Loucy (cell line): ENCODE measurements at regions not wholly inside any gene's neighbourhood (a gene's known extent, or its start where the extent isn't known, plus 50 kb on each side); places are given as distances from the start of the nearest gene placed in this dataset.

Source experiments
- H2AFZ ChIP-seq: fragments of 200-600 bp; sonication (generic); 2 replicates; pipeline ENCODE4 v1.6.0; 2016; ENCODE audit warnings: antibody characterized with exemption, mild to moderate bottlenecking, low read length, moderate library complexity
- H3F3A ChIP-seq: fragments of 200-600 bp; 2 replicates; pipeline ENCODE4 v1.6.0; 2016; ENCODE audit warnings: antibody characterized with exemption, low read depth, mild to moderate bottlenecking
- H3K27me3 ChIP-seq: fragments of 200-600 bp; sonication (generic); 2 replicates; pipeline ENCODE4 v1.6.1; 2014; ENCODE audit warnings: low read length, mild to moderate bottlenecking; ENCODE audit not compliant: insufficient read depth, poor library complexity, severe bottlenecking
- H3K36me3 ChIP-seq: fragments of 200-600 bp; sonication (generic); 2 replicates; pipeline ENCODE4 v1.6.1; 2016; ENCODE audit warnings: low read length; ENCODE audit not compliant: insufficient read depth
- H3K4me1 ChIP-seq: fragments of 200-600 bp; sonication (generic); 2 replicates; pipeline ENCODE4 v1.5.1; 2014; ENCODE audit warnings: low read length, mild to moderate bottlenecking; ENCODE audit not compliant: insufficient read depth, poor library complexity, severe bottlenecking
- H3K4me2 ChIP-seq: fragments of 200-600 bp; sonication (generic); 2 replicates; pipeline ENCODE4 v1.6.0; 2014; ENCODE audit warnings: antibody characterized with exemption, low read length, low read depth, mild to moderate bottlenecking; ENCODE audit not compliant: poor library complexity, severe bottlenecking
- H3K4me3 ChIP-seq: fragments of 200-600 bp; sonication (generic); 2 replicates; pipeline ENCODE4 v1.5.1; 2014; ENCODE audit warnings: low read length, mild to moderate bottlenecking, mixed read lengths; ENCODE audit not compliant: poor library complexity, severe bottlenecking
- H3K79me2 ChIP-seq: fragments of 200-600 bp; sonication (generic); 2 replicates; pipeline ENCODE4 v1.6.1; 2014; ENCODE audit warnings: low read length; ENCODE audit not compliant: insufficient read depth
- H3K9ac ChIP-seq: fragments of 200-600 bp; sonication (generic); 2 replicates; pipeline ENCODE4 v1.6.0; 2014; ENCODE audit warnings: mild to moderate bottlenecking, low read depth, low read length, moderate library complexity; ENCODE audit not compliant: poor library complexity, severe bottlenecking
- H3K9me2 ChIP-seq: fragments of 200-600 bp; sonication (generic); replicated peaks from 2 replicates; pipeline ENCODE4 v1.6.1; 2016; ENCODE audit warnings: low read depth, low read length, mixed read lengths
- H3K9me3 ChIP-seq: fragments of 200-600 bp; sonication (generic); 2 replicates; pipeline ENCODE4 v1.6.1; 2014; ENCODE audit warnings: mild to moderate bottlenecking, antibody characterized with exemption, low read length, low read depth; ENCODE audit not compliant: insufficient read depth
- H4K20me1 ChIP-seq: fragments of 200-600 bp; sonication (generic); 2 replicates; pipeline ENCODE4 v1.6.0; 2014; ENCODE audit warnings: antibody characterized with exemption, low read length, mild to moderate bottlenecking; ENCODE audit not compliant: insufficient read depth, poor library complexity, severe bottlenecking
- EZH2phosphoT487 ChIP-seq: fragments of 200-600 bp; IDR thresholded peaks from 2 replicates; pipeline ENCODE4 v1.6.1; 2018; ENCODE audit warnings: antibody characterized with exemption, mild to moderate bottlenecking, moderate library complexity, borderline replicate concordance
- TF ChIP-seq, protein P1 (sequence below): fragments of 200-600 bp; sonication (generic); conservative IDR thresholded peaks from 2 replicates; pipeline ENCODE4 v1.5.1; 2014; ENCODE audit warnings: mild to moderate bottlenecking, antibody characterized with exemption, low read length

DNA sequence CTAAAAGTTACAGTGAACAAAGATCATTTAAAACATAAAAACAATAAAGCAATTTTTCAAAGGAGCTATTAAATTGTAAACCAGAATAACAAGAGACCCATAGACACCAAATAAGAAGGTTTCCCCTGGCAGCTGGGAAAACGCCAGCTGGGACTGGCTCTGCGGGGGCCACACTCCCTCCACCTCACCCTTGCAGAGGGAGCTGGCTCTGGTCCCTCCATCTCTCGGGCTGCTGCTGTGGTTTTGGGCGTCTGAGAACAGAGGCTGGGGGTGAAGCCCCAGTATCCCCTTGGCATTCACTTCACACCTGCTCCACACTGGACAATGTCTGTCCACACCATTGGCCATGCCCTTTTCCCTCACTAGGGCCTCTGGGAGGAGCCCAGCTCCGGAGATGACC, 62.1 kb upstream of the OTOS start:
- no peaks in the 10 kb centered on the region for H3K36me3 ChIP-seq
- H3K9me2 ChIP-seq = no peaks in the 10 kb centered on the region
- no peak for TF ChIP-seq EZH2phosphoT487
- TF ChIP-seq, protein P1, sequence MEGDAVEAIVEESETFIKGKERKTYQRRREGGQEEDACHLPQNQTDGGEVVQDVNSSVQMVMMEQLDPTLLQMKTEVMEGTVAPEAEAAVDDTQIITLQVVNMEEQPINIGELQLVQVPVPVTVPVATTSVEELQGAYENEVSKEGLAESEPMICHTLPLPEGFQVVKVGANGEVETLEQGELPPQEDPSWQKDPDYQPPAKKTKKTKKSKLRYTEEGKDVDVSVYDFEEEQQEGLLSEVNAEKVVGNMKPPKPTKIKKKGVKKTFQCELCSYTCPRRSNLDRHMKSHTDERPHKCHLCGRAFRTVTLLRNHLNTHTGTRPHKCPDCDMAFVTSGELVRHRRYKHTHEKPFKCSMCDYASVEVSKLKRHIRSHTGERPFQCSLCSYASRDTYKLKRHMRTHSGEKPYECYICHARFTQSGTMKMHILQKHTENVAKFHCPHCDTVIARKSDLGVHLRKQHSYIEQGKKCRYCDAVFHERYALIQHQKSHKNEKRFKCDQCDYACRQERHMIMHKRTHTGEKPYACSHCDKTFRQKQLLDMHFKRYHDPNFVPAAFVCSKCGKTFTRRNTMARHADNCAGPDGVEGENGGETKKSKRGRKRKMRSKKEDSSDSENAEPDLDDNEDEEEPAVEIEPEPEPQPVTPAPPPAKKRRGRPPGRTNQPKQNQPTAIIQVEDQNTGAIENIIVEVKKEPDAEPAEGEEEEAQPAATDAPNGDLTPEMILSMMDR = no peak
- no peaks in the 10 kb centered on the region for H3K27me3 ChIP-seq
- H2AFZ ChIP-seq = no peak overlapping the region
- H3K4me3 ChIP-seq = no peak overlapping the region
- no peak overlapping the region for H3K4me2 ChIP-seq
- no peaks in the 10 kb centered on the region; the same call in 1 of the 2 replicates for H3K9me3 ChIP-seq
- no peaks in the 10 kb centered on the region for H3K79me2 ChIP-seq
- H3F3A ChIP-seq = no peaks in the 10 kb centered on the region
- no peaks in the 10 kb centered on the region for H3K4me1 ChIP-seq
- no peak overlapping the region for H3K9ac ChIP-seq
- H4K20me1 ChIP-seq = no peaks in the 10 kb centered on the region

DNA sequence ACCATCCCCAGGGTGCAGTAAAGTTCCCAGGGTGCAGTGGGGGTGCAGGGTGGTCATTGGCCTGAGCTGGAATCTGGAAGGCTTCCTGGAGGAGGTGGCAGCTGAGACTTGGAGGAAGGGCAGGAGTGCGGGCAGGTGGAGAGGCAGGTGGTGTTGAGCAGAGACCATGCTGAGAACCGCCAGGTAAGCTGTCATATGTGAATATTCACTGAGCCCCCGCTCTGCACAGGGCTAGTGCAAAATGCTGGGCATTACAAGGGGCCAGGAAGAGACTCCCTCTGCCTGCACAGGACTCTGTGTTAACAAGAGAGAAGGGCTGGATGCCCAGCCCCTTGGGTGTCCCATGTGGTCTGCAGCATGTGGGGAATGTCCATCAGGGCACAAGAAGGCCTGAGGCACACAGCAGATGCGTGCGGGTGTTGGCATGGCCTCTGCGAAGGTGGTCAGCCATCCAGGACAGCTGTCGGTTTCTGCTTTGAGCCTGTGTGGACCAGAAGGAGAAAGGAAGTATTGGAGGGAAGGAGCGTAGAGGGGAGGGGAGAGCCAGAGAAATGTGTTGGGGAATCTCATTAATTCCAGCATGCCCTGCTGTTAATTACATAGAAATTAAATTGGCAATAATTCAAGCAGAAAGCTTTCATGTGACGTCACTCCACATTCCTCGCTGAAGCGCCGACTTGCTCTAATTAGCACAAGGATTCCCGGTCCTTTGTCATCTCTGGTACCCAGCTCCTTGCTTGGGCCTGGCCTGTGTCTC, 62.8 kb upstream of the OTOS start:
- Histone ChIP-seq H3K79me2 (no peaks in the 10 kb centered on the region), H3K27me3 (no peaks in the 10 kb centered on the region), H3F3A (no peaks in the 10 kb centered on the region), H4K20me1 (no peaks in the 10 kb centered on the region), H3K4me1 (no peaks in the 10 kb centered on the region), H3K9me2 (no peaks in the 10 kb centered on the region), H2AFZ (no peak overlapping the region), H3K4me2 (no peak overlapping the region), H3K36me3 (no peaks in the 10 kb centered on the region), H3K9ac (no peak overlapping the region), H3K9me3 (no peaks in the 10 kb centered on the region; the same call in 1 of the 2 replicates), H3K4me3 (no peak overlapping the region)
- TF ChIP-seq EZH2phosphoT487 = no peak
- TF ChIP-seq, protein P1 = no peak

DNA sequence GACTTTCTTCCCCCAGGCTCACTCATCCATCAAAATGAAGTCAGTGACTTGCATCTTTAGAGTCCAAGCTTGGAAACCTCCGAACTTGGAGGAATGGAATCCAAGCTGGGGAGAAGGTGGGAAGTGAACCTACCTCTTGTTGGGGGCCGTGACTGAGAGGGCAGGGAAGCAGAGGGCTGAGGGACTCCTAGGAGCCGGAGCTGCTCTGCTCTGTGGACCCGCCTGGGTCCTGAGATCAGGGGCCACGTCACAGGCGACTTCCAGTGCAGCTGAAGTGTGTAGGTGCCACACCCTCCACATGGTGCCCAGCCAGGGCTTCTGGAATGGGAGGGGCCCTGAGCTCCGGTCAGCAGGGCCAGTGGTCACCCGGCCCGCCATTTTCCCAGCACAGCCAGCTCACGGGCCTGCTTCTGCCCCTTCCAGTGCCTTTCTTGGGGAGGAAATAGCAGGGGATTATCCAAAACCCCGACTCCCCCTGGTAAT, 63.4 kb upstream of the OTOS start:
- no peaks in the 10 kb centered on the region for H3K9me2 ChIP-seq
- H3K27me3 ChIP-seq = no peaks in the 10 kb centered on the region
- H3K79me2 ChIP-seq = no peaks in the 10 kb centered on the region
- H3K4me3 ChIP-seq = no peak overlapping the region
- H3K9me3 ChIP-seq = no peaks in the 10 kb centered on the region; the same call in 1 of the 2 replicates
- no peak overlapping the region for H3K9ac ChIP-seq
- H4K20me1 ChIP-seq = no peaks in the 10 kb centered on the region
- no peak overlapping the region for H2AFZ ChIP-seq
- no peaks in the 10 kb centered on the region for H3K4me1 ChIP-seq
- TF ChIP-seq, protein P1 = no peak
- TF ChIP-seq EZH2phosphoT487 = no peak
- no peak overlapping the region for H3K4me2 ChIP-seq
- no peaks in the 10 kb centered on the region for H3K36me3 ChIP-seq
- H3F3A ChIP-seq = no peaks in the 10 kb centered on the region
